ENCODE measurements at regions not wholly inside any gene's neighbourhood (a gene's known extent, or its start where the extent isn't known, plus 50 kb on each side); places are given as distances from the start of the nearest gene placed in this dataset.

GRCh38 chr13:89967701-89968100, 1379.8 kb upstream of the MIR17HG start:
- Histone ChIP-seq H3K4me3 (ENCODE audit: low read depth in 1 of 3, low read length in 3 of 3) (no peak overlapping the region), H3K36me3 (ENCODE audit: control insufficient read depth in 4 of 4, insufficient read depth in 3 of 4, low read depth in 1 of 4, low read length in 3 of 4) (no peaks in the 10 kb centered on the region), H3K9me3 (ENCODE audit: control insufficient read depth in 4 of 4, low read length in 3 of 4) (no peaks in the 10 kb centered on the region), H3K9ac (ENCODE audit: low read depth in 1 of 2, low read length in 2 of 2) (no peak overlapping the region), H3K27me3 (ENCODE audit: control insufficient read depth in 4 of 4, insufficient read depth in 4 of 4, low read length in 3 of 4) (no peaks in the 10 kb centered on the region), H3K27ac (ENCODE audit: low read depth in 1 of 2, low read length in 2 of 2) (no peak overlapping the region), H3K4me1 (ENCODE audit: control insufficient read depth in 4 of 4, insufficient read depth in 4 of 4, low read length in 3 of 4) (no peaks in the 10 kb centered on the region)
- no peak for DNase-seq (ENCODE audit: low spot score)
- WGBS: 73% methylated on average over 2 of the region's 2 CpGs
- TF ChIP-seq REST (IDR thresholded peaks at IDR 0.05) (no peak), HNF4A (conservative IDR thresholded peaks at IDR 0.05) (no peak), TAF1 (conservative IDR thresholded peaks at IDR 0.05) (no peak), SP1 (IDR thresholded peaks at IDR 0.05) (no peak), RAD21 (IDR thresholded peaks at IDR 0.05) (no peak), NR2F2 (IDR thresholded peaks at IDR 0.05) (no peak), ATF3 (IDR thresholded peaks at IDR 0.05) (no peak), EGR1 (IDR thresholded peaks at IDR 0.05; ENCODE audit: low read depth in 2 of 2) (no peak), YY1 (IDR thresholded peaks at IDR 0.05) (no peak)

- Histone ChIP-seq H3K4me3 (ENCODE audit: low read depth in 1 of 3, low read length in 3 of 3) (no peak overlapping the region), H3K9me3 (ENCODE audit: control insufficient read depth in 4 of 4, low read length in 3 of 4) (no peaks in the 10 kb centered on the region), H3K4me1 (ENCODE audit: control insufficient read depth in 4 of 4, insufficient read depth in 4 of 4, low read length in 3 of 4) (no peaks in the 10 kb centered on the region), H3K27ac (ENCODE audit: low read depth in 1 of 2, low read length in 2 of 2) (no peak overlapping the region), H3K27me3 (ENCODE audit: control insufficient read depth in 4 of 4, insufficient read depth in 4 of 4, low read length in 3 of 4) (no peaks in the 10 kb centered on the region), H3K36me3 (ENCODE audit: control insufficient read depth in 4 of 4, insufficient read depth in 3 of 4, low read depth in 1 of 4, low read length in 3 of 4) (no peaks in the 10 kb centered on the region), H3K9ac (ENCODE audit: low read depth in 1 of 2, low read length in 2 of 2) (no peak overlapping the region)
- WGBS: 35% methylated on average over 2 of the region's 2 CpGs
- TF ChIP-seq CTCF (IDR thresholded peaks at IDR 0.05; ENCODE audit: low read depth, low read length, missing input control): no peak
- no peak for TF ChIP-seq RXRA (IDR thresholded peaks at IDR 0.05)
- no peak for TF ChIP-seq NR2F2 (IDR thresholded peaks at IDR 0.05)
- no peak for TF ChIP-seq GABPA (IDR thresholded peaks at IDR 0.05 in 1 of 2, conservative IDR thresholded peaks at IDR 0.05 in 1 of 2)
- TF ChIP-seq FOXA1 (IDR thresholded peaks at IDR 0.05): no peak
- no peak for TF ChIP-seq MAX (IDR thresholded peaks at IDR 0.05)
- no peak for TF ChIP-seq ATF3 (IDR thresholded peaks at IDR 0.05)
- TF ChIP-seq HNF4G (IDR thresholded peaks at IDR 0.05): no peak
- no peak for TF ChIP-seq SP1 (IDR thresholded peaks at IDR 0.05)
- no peak for TF ChIP-seq RAD21 (IDR thresholded peaks at IDR 0.05)
- no peak for TF ChIP-seq ZBTB33 (IDR thresholded peaks at IDR 0.05)
- TF ChIP-seq FOXA2 (IDR thresholded peaks at IDR 0.05): no peak
- no peak for TF ChIP-seq HNF4A (conservative IDR thresholded peaks at IDR 0.05)
- DNase-seq (ENCODE audit: low spot score): no peak
Measured at GRCh38 chr13:89968470-89968869, 1379.0 kb upstream of the MIR17HG start.

Data from liver (tissue), 8 donors.